ENCODE measurements at regions not wholly inside any gene's neighbourhood (a gene's known extent, or its start where the extent isn't known, plus 50 kb on each side); places are given as distances from the start of the nearest gene placed in this dataset.
A peak's percentile ranks its signal among the peaks of the same experiment; 100 is the strongest.
"Not testable (repeated sequence)": the region's sequence is repeated elsewhere in the genome, so short reads cannot be mapped to it uniquely, and the experiment has no call there.

- in situ Hi-C loops (cut with HindIII; ENCODE audit: low sequenced_read_pairs): no loop called here
- DNase-seq (ENCODE audit: low spot score): no peak
Observed at GRCh38 chr3:878746-879145, 214.1 kb upstream of the CNTN6 start.

GRCh38 chr3:880371-880770, 212.5 kb upstream of the CNTN6 start:
- in situ Hi-C loops (cut with HindIII; ENCODE audit: low sequenced_read_pairs): no loop called here
- DNase-seq (ENCODE audit: low spot score): no peak

- in situ Hi-C loops (cut with HindIII; ENCODE audit: low sequenced_read_pairs): no loop called here
- no peak for DNase-seq (ENCODE audit: low spot score)
Observed at GRCh38 chr3:882533-882932, 210.3 kb upstream of the CNTN6 start.

- DNase-seq (ENCODE audit: low spot score): no peak
- in situ Hi-C loops (cut with HindIII; ENCODE audit: low sequenced_read_pairs): no loop called here
Observed at GRCh38 chr3:901953-902778, 190.7 kb upstream of the CNTN6 start.

GRCh38 chr3:905217-905616, 187.6 kb upstream of the CNTN6 start:
- DNase-seq (ENCODE audit: low spot score): no peak
- in situ Hi-C loops (cut with HindIII; ENCODE audit: low sequenced_read_pairs): no loop called here

- DNase-seq (ENCODE audit: low spot score): no peak
- in situ Hi-C loops (cut with HindIII; ENCODE audit: low sequenced_read_pairs): no loop called here
Observed at GRCh38 chr3:906739-907138, 186.1 kb upstream of the CNTN6 start.

GRCh38 chr3:908839-909238, 184.0 kb upstream of the CNTN6 start:
- peak; percentile 66 for DNase-seq (ENCODE audit: low spot score)
- in situ Hi-C loops (cut with HindIII; ENCODE audit: low sequenced_read_pairs): no loop called here

- DNase-seq (ENCODE audit: low spot score); in situ Hi-C loops (cut with HindIII; ENCODE audit: low sequenced_read_pairs): not testable (repeated sequence)
Observed at GRCh38 chr3:912717-913116, 180.1 kb upstream of the CNTN6 start.

- in situ Hi-C loops (cut with HindIII; ENCODE audit: low sequenced_read_pairs): no loop called here
- no peak for DNase-seq (ENCODE audit: low spot score)
Observed at GRCh38 chr3:923161-923910, 169.5 kb upstream of the CNTN6 start.

GRCh38 chr3:930866-931265, 162.0 kb upstream of the CNTN6 start:
- in situ Hi-C loops (cut with HindIII; ENCODE audit: low sequenced_read_pairs): no loop called here

GRCh38 chr3:933326-933725, 159.5 kb upstream of the CNTN6 start:
- DNase-seq (ENCODE audit: low spot score): peak; percentile 99
- in situ Hi-C loops (cut with HindIII; ENCODE audit: low sequenced_read_pairs): no loop called here

More at GRCh38 chr3:930866-931265, 162.0 kb upstream of the CNTN6 start:
- peak; percentile 89 for DNase-seq (ENCODE audit: low spot score)

- no peak for DNase-seq (ENCODE audit: low spot score)
- in situ Hi-C loops (cut with HindIII; ENCODE audit: low sequenced_read_pairs): no loop called here
Observed at GRCh38 chr3:944786-945185, 148.0 kb upstream of the CNTN6 start.

- in situ Hi-C loops (cut with HindIII; ENCODE audit: low sequenced_read_pairs): no loop called here
- DNase-seq (ENCODE audit: low spot score): peak; percentile 91
Observed at GRCh38 chr3:945738-946137, 147.1 kb upstream of the CNTN6 start.

- in situ Hi-C loops (cut with HindIII; ENCODE audit: low sequenced_read_pairs): no loop called here
- DNase-seq (ENCODE audit: low spot score): no peak
Observed at GRCh38 chr3:952906-953305, 139.9 kb upstream of the CNTN6 start.

- in situ Hi-C loops (cut with HindIII; ENCODE audit: low sequenced_read_pairs): no loop called here
- DNase-seq (ENCODE audit: low spot score): no peak
Observed at GRCh38 chr3:963255-963654, 129.6 kb upstream of the CNTN6 start.

- in situ Hi-C loops (cut with HindIII; ENCODE audit: low sequenced_read_pairs): no loop called here
Observed at GRCh38 chr3:963755-964154, 129.1 kb upstream of the CNTN6 start.

GRCh38 chr3:965826-966225, 127.0 kb upstream of the CNTN6 start:
- no peak for DNase-seq (ENCODE audit: low spot score)

More at GRCh38 chr3:963755-964154, 129.1 kb upstream of the CNTN6 start:
- DNase-seq (ENCODE audit: low spot score): no peak

GRCh38 chr3:966341-966740, 126.5 kb upstream of the CNTN6 start:
- in situ Hi-C loops (cut with HindIII; ENCODE audit: low sequenced_read_pairs): no loop called here
- no peak for DNase-seq (ENCODE audit: low spot score)

More at GRCh38 chr3:965826-966225, 127.0 kb upstream of the CNTN6 start:
- in situ Hi-C loops (cut with HindIII; ENCODE audit: low sequenced_read_pairs): no loop called here

- in situ Hi-C loops (cut with HindIII; ENCODE audit: low sequenced_read_pairs): no loop called here
- no peak for DNase-seq (ENCODE audit: low spot score)
Observed at GRCh38 chr3:973340-973739, 119.5 kb upstream of the CNTN6 start.

GRCh38 chr3:976006-976405, 116.8 kb upstream of the CNTN6 start:
- no peak for DNase-seq (ENCODE audit: low spot score)
- in situ Hi-C loops (cut with HindIII; ENCODE audit: low sequenced_read_pairs): no loop called here

All from G401 (cell line).